ENCODE measurements at regions not wholly inside any gene's neighbourhood (a gene's known extent, or its start where the extent isn't known, plus 50 kb on each side); places are given as distances from the start of the nearest gene placed in this dataset.

- no peak for FAIRE-seq
- DNase-seq (ENCODE audit: insufficient read length, low spot score): no peak
- no peak for TF ChIP-seq POLR2A (IDR thresholded peaks at IDR 0.05; ENCODE audit: low read depth, low read length)
Measured at GRCh38 chr20:60884277-60884676, 367.8 kb upstream of the CDH4 start.

- DNase-seq (ENCODE audit: insufficient read length, low spot score): no peak
- FAIRE-seq: no peak
- no peak for TF ChIP-seq POLR2A (IDR thresholded peaks at IDR 0.05; ENCODE audit: low read depth, low read length)
Measured at GRCh38 chr20:60888771-60889170, 363.3 kb upstream of the CDH4 start.

GRCh38 chr20:60892095-60892813, 359.8 kb upstream of the CDH4 start:
- DNase-seq (ENCODE audit: insufficient read length, low spot score) (no peak), FAIRE-seq (no peak)
- TF ChIP-seq POLR2A (IDR thresholded peaks at IDR 0.05; ENCODE audit: low read depth, low read length): no peak

- TF ChIP-seq POLR2A (IDR thresholded peaks at IDR 0.05; ENCODE audit: low read depth, low read length): no peak
- FAIRE-seq (no peak), DNase-seq (ENCODE audit: insufficient read length, low spot score) (no peak)
Measured at GRCh38 chr20:60894091-60894490, 358.0 kb upstream of the CDH4 start.

- FAIRE-seq: no peak
- TF ChIP-seq POLR2A (IDR thresholded peaks at IDR 0.05; ENCODE audit: low read depth, low read length): no peak
Measured at GRCh38 chr20:60895363-60896079, 356.5 kb upstream of the CDH4 start.

GRCh38 chr20:60897976-60898375, 354.1 kb upstream of the CDH4 start:
- TF ChIP-seq POLR2A (IDR thresholded peaks at IDR 0.05; ENCODE audit: low read depth, low read length): no peak
- no peak for DNase-seq (ENCODE audit: insufficient read length, low spot score)
- no peak for FAIRE-seq

More at GRCh38 chr20:60895363-60896079, 356.5 kb upstream of the CDH4 start:
- DNase-seq (ENCODE audit: insufficient read length, low spot score): no peak

GRCh38 chr20:60899320-60899719, 352.7 kb upstream of the CDH4 start:
- TF ChIP-seq POLR2A (IDR thresholded peaks at IDR 0.05; ENCODE audit: low read depth, low read length): no peak
- DNase-seq (ENCODE audit: insufficient read length, low spot score) (no peak), FAIRE-seq (no peak)

GRCh38 chr20:60900618-60901017, 351.4 kb upstream of the CDH4 start:
- FAIRE-seq (no peak), DNase-seq (ENCODE audit: insufficient read length, low spot score) (no peak)
- no peak for TF ChIP-seq POLR2A (IDR thresholded peaks at IDR 0.05; ENCODE audit: low read depth, low read length)

GRCh38 chr20:60901831-60902230, 350.2 kb upstream of the CDH4 start:
- no peak for TF ChIP-seq POLR2A (IDR thresholded peaks at IDR 0.05; ENCODE audit: low read depth, low read length)
- FAIRE-seq: no peak
- DNase-seq (ENCODE audit: insufficient read length, low spot score): no peak

- no peak for TF ChIP-seq POLR2A (IDR thresholded peaks at IDR 0.05; ENCODE audit: low read depth, low read length)
- FAIRE-seq (no peak), DNase-seq (ENCODE audit: insufficient read length, low spot score) (no peak)
Measured at GRCh38 chr20:60903325-60903971, 348.6 kb upstream of the CDH4 start.

- no peak for FAIRE-seq
- DNase-seq (ENCODE audit: insufficient read length, low spot score): no peak
- TF ChIP-seq POLR2A (IDR thresholded peaks at IDR 0.05; ENCODE audit: low read depth, low read length): no peak
Measured at GRCh38 chr20:60904730-60905129, 347.3 kb upstream of the CDH4 start.

- FAIRE-seq (no peak), DNase-seq (ENCODE audit: insufficient read length, low spot score) (no peak)
- TF ChIP-seq POLR2A (IDR thresholded peaks at IDR 0.05; ENCODE audit: low read depth, low read length): no peak
Measured at GRCh38 chr20:60905919-60906318, 346.1 kb upstream of the CDH4 start.

GRCh38 chr20:60906555-60906954, 345.5 kb upstream of the CDH4 start:
- DNase-seq (ENCODE audit: insufficient read length, low spot score) (no peak), FAIRE-seq (no peak)
- TF ChIP-seq POLR2A (IDR thresholded peaks at IDR 0.05; ENCODE audit: low read depth, low read length): no peak

GRCh38 chr20:60913298-60913697, 338.8 kb upstream of the CDH4 start:
- TF ChIP-seq POLR2A (IDR thresholded peaks at IDR 0.05; ENCODE audit: low read depth, low read length): no peak
- FAIRE-seq (no peak), DNase-seq (ENCODE audit: insufficient read length, low spot score) (no peak)
